NT2/D1 (cell line): ENCODE measurements at regions not wholly inside any gene's neighbourhood (a gene's known extent, or its start where the extent isn't known, plus 50 kb on each side); places are given as distances from the start of the nearest gene placed in this dataset.

Experiments used
- SUZ12 ChIP-seq: IDR thresholded peaks from 2 replicates; pipeline ENCODE4 v1.6.1; 2011; ENCODE audit not compliant: insufficient read length, insufficient read depth; ENCODE audit errors: extremely low read depth
- YY1 ChIP-seq: IDR thresholded peaks from 2 replicates; pipeline ENCODE4 v1.6.1; 2011; ENCODE audit not compliant: insufficient read length, insufficient read depth
- ZNF274 ChIP-seq: IDR thresholded peaks from 2 replicates; pipeline ENCODE4 v1.6.1; 2011; ENCODE audit warnings: mild to moderate bottlenecking, low read depth, low read length

DNA sequence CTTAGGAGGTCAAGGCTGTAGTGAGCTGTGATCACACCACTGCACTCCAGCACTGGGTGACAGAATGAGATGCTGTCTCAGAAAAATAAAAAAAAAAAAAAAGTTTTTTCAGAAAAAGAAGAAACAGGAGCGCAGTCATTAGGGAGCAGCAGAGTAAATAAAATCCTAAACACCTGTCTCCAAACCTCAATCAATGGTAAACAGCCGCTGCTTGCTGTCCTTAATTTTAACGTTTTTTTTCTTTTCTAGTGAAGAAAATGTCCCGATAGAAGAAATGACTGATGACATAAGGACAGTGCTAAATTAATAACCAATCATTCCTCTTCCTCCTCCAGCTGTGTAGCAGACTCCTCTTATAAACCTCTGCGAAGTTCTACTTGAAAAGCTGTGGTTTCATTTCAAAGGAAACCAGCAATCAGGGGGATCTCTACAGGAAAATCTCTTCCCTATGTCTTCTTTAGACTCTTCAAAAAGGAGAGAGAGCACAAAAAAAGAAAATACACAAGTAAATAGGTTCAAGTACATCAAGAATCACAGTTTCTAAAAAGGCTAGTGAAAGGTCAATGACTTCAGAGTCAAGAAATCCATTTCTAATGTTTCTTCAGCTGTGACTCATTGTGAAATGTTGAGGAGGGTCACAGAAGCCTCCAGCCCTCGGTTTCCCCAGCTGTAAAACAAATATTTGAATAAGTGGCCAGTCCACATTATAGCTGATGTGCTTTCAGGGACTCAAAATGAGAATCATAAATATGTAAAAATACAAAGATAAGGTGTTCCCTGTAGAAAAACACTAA lies 127.6 kb downstream of the TMCO5A start:
- no peak for TF ChIP-seq YY1
- no peak for TF ChIP-seq SUZ12
- no peak for TF ChIP-seq ZNF274
